ENCODE measurements at regions not wholly inside any gene's neighbourhood (a gene's known extent, or its start where the extent isn't known, plus 50 kb on each side); places are given as distances from the start of the nearest gene placed in this dataset.

- Histone ChIP-seq H2BK12ac (ENCODE audit: insufficient read length, low read depth, low read length) (no peak overlapping the region), H3K56ac (ENCODE audit: insufficient read length, low read depth, low read length) (no peak overlapping the region), H3K27me3 (ENCODE audit: insufficient read depth, low read length) (no peaks in the 10 kb centered on the region), H3K23ac (ENCODE audit: insufficient read length, low read depth, low read length) (no peak overlapping the region), H3K23me2 (ENCODE audit: insufficient read length, low read depth, low read length, poor library complexity, severe bottlenecking) (no peaks in the 10 kb centered on the region), H2BK5ac (ENCODE audit: insufficient read length, low read length) (no peak overlapping the region), H3K18ac (ENCODE audit: insufficient read length, low read depth, low read length) (no peak overlapping the region), H3K27ac (ENCODE audit: insufficient read length, low read depth, low read length) (no peak overlapping the region), H4K20me1 (ENCODE audit: control insufficient read depth, insufficient read depth, insufficient read length) (no peaks in the 10 kb centered on the region), H4K91ac (ENCODE audit: insufficient read length, low read depth, low read length) (no peak overlapping the region), H3K4me1 (ENCODE audit: insufficient read depth, low read length) (no peaks in the 10 kb centered on the region), H3K9me3 (ENCODE audit: control insufficient read depth, low read depth, low read length) (no peaks in the 10 kb centered on the region), H2AFZ (ENCODE audit: low read length) (no peak overlapping the region), H2BK15ac (ENCODE audit: low read depth, low read length) (no peak overlapping the region), H4K5ac (ENCODE audit: insufficient read length, low read depth, low read length) (no peak overlapping the region), H3K79me2 (ENCODE audit: insufficient read depth, low read length) (no peaks in the 10 kb centered on the region), H2BK20ac (ENCODE audit: low read depth, low read length, poor library complexity, severe bottlenecking) (no peak overlapping the region), H4K8ac (replicated peaks; ENCODE audit: insufficient read length, low read depth, low read length) (no peak overlapping the region), H3T11ph (ENCODE audit: low read length) (no peak overlapping the region), H3K4ac (ENCODE audit: low read depth, low read length) (no peak overlapping the region), H3K4me2 (ENCODE audit: insufficient read depth, insufficient read length, low read length) (no peak overlapping the region), H2AK5ac (ENCODE audit: insufficient read length, low read length) (no peak overlapping the region), H2BK120ac (ENCODE audit: low read depth, low read length, poor library complexity, severe bottlenecking) (no peak overlapping the region), H3K9ac (ENCODE audit: extremely low read depth, insufficient read length, low read length) (no peak overlapping the region), H3K14ac (ENCODE audit: insufficient read depth, low read length) (no peak overlapping the region), H3K79me1 (ENCODE audit: insufficient read depth, low read depth, low read length, poor library complexity, severe bottlenecking) (no peaks in the 10 kb centered on the region)
- WGBS (ENCODE audit: extremely low coverage, insufficient read length, low lambda C conversion rate) = no CpG with 5 or more reads among the region's 2 CpGs
- H3K4me1 Mint-ChIP-seq = no peaks in the 10 kb centered on the region
- no peak overlapping the region for H3K4me3 Mint-ChIP-seq
- H3K27ac Mint-ChIP-seq = no peak overlapping the region
- TF ChIP-seq, protein P1, sequence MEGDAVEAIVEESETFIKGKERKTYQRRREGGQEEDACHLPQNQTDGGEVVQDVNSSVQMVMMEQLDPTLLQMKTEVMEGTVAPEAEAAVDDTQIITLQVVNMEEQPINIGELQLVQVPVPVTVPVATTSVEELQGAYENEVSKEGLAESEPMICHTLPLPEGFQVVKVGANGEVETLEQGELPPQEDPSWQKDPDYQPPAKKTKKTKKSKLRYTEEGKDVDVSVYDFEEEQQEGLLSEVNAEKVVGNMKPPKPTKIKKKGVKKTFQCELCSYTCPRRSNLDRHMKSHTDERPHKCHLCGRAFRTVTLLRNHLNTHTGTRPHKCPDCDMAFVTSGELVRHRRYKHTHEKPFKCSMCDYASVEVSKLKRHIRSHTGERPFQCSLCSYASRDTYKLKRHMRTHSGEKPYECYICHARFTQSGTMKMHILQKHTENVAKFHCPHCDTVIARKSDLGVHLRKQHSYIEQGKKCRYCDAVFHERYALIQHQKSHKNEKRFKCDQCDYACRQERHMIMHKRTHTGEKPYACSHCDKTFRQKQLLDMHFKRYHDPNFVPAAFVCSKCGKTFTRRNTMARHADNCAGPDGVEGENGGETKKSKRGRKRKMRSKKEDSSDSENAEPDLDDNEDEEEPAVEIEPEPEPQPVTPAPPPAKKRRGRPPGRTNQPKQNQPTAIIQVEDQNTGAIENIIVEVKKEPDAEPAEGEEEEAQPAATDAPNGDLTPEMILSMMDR (conservative IDR thresholded peaks at IDR 0.05) = no peak
- no peaks in the 10 kb centered on the region; the same call in 1 of the 2 replicates for H3K27me3 Mint-ChIP-seq (ENCODE audit: low read depth)
- peaks cover under 1 to 3% of the 10 kb centered on the region in 2 experiments; a peak in 3 of 5 replicates for H3K9me3 Mint-ChIP-seq
- no peaks in the 10 kb centered on the region for H3K36me3 Mint-ChIP-seq (ENCODE audit: insufficient read depth in 1 of 3, low read depth in 3 of 3)
- no peak for DNase-seq
Observed at GRCh38 chr6:86215323-86215722, 572.6 kb upstream of the SYNCRIP start.
